ENCODE measurements at regions not wholly inside any gene's neighbourhood (a gene's known extent, or its start where the extent isn't known, plus 50 kb on each side); places are given as distances from the start of the nearest gene placed in this dataset.

DNA sequence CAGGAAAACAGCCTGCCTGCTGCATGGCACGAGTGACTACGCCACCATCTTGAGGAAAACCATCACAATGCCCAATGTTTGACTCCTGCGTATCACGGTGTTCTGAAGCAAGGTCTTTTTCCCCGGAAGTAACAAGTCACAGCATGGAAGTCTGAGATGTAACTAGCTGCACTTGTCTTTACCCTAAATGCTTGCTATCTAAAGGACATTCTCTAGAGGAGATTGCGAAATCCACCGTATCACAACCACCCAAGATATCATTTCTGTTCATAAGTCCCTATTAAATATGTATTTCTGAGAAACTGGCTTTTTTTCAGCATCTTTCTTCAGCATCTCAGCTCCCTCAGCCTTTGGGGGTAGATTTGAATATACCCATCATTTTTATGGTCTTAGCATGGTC lies 1565.1 kb downstream of the ARAP2 start:
- Histone ChIP-seq H3T11ph (ENCODE audit: low read length) (no peak overlapping the region), H3K23ac (ENCODE audit: insufficient read length, low read depth, low read length) (no peak overlapping the region), H3K23me2 (ENCODE audit: insufficient read length, low read depth, low read length, poor library complexity, severe bottlenecking) (no peaks in the 10 kb centered on the region), H3K79me2 (ENCODE audit: insufficient read depth, low read length) (no peaks in the 10 kb centered on the region), H3K79me1 (ENCODE audit: insufficient read depth, low read depth, low read length, poor library complexity, severe bottlenecking) (no peaks in the 10 kb centered on the region), H3K27me3 (ENCODE audit: insufficient read depth, low read length) (no peaks in the 10 kb centered on the region), H3K4ac (ENCODE audit: low read depth, low read length) (no peak overlapping the region), H2BK5ac (ENCODE audit: insufficient read length, low read length) (no peak overlapping the region), H2BK120ac (ENCODE audit: low read depth, low read length, poor library complexity, severe bottlenecking) (no peak overlapping the region), H3K18ac (ENCODE audit: insufficient read length, low read depth, low read length) (no peak overlapping the region), H3K14ac (ENCODE audit: insufficient read depth, low read length) (no peak overlapping the region), H4K91ac (ENCODE audit: insufficient read length, low read depth, low read length) (no peak overlapping the region), H2BK20ac (ENCODE audit: low read depth, low read length, poor library complexity, severe bottlenecking) (no peak overlapping the region), H3K27ac (ENCODE audit: insufficient read length, low read depth, low read length) (no peak overlapping the region), H3K4me1 (ENCODE audit: insufficient read depth, low read length) (no peaks in the 10 kb centered on the region), H3K56ac (ENCODE audit: insufficient read length, low read depth, low read length) (no peak overlapping the region), H3K9ac (ENCODE audit: extremely low read depth, insufficient read length, low read length) (no peak overlapping the region), H4K5ac (ENCODE audit: insufficient read length, low read depth, low read length) (no peak overlapping the region), H2AK5ac (ENCODE audit: insufficient read length, low read length) (no peak overlapping the region), H4K20me1 (ENCODE audit: control insufficient read depth, insufficient read depth, insufficient read length) (no peaks in the 10 kb centered on the region), H2BK12ac (ENCODE audit: insufficient read length, low read depth, low read length) (no peak overlapping the region), H3K4me2 (ENCODE audit: insufficient read depth, insufficient read length, low read length) (no peak overlapping the region), H2AFZ (ENCODE audit: low read length) (no peak overlapping the region), H4K8ac (replicated peaks; ENCODE audit: insufficient read length, low read depth, low read length) (no peak overlapping the region), H3K9me3 (ENCODE audit: control insufficient read depth, low read depth, low read length) (no peaks in the 10 kb centered on the region), H2BK15ac (ENCODE audit: low read depth, low read length) (no peak overlapping the region)
- Mint-ChIP-seq H3K36me3 (ENCODE audit: insufficient read depth in 1 of 3, low read depth in 3 of 3) (no peaks in the 10 kb centered on the region), H3K4me1 (peaks cover 5% of the 10 kb centered on the region in 2 experiments), H3K27me3 (ENCODE audit: low read depth) (no peaks in the 10 kb centered on the region), H3K27ac (no peak overlapping the region), H3K9me3 (no peaks in the 10 kb centered on the region), H3K4me3 (no peak overlapping the region)
- WGBS (ENCODE audit: extremely low coverage, insufficient read length, low lambda C conversion rate), result no CpG with 5 or more reads among the region's 7 CpGs
- TF ChIP-seq, protein P1, sequence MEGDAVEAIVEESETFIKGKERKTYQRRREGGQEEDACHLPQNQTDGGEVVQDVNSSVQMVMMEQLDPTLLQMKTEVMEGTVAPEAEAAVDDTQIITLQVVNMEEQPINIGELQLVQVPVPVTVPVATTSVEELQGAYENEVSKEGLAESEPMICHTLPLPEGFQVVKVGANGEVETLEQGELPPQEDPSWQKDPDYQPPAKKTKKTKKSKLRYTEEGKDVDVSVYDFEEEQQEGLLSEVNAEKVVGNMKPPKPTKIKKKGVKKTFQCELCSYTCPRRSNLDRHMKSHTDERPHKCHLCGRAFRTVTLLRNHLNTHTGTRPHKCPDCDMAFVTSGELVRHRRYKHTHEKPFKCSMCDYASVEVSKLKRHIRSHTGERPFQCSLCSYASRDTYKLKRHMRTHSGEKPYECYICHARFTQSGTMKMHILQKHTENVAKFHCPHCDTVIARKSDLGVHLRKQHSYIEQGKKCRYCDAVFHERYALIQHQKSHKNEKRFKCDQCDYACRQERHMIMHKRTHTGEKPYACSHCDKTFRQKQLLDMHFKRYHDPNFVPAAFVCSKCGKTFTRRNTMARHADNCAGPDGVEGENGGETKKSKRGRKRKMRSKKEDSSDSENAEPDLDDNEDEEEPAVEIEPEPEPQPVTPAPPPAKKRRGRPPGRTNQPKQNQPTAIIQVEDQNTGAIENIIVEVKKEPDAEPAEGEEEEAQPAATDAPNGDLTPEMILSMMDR (conservative IDR thresholded peaks at IDR 0.05), result no peak
- DNase-seq, result no peak

Data from H9 (cell line).